Type B pancreatic cell (in vitro differentiated cells): ENCODE measurements at regions not wholly inside any gene's neighbourhood (a gene's known extent, or its start where the extent isn't known, plus 50 kb on each side); places are given as distances from the start of the nearest gene placed in this dataset.

Experiments
- DNase-seq: peaks from one replicate; pipeline ENCODE4 v3.0.0; 2021; ENCODE audit warnings: mixed read lengths; ENCODE audit not compliant: unreplicated experiment; ENCODE audit errors: extremely low spot score
- H3K27ac Mint-ChIP-seq: 2 replicates; pipeline ENCODE4 v1.8.0; 2021; ENCODE audit warnings: mild to moderate bottlenecking, mixed read lengths
- H3K27me3 Mint-ChIP-seq: 2 replicates; pipeline ENCODE4 v1.8.0; 2021; ENCODE audit warnings: mixed read lengths
- H3K36me3 Mint-ChIP-seq: 2 replicates; pipeline ENCODE4 v1.8.0; 2021; ENCODE audit warnings: mixed read lengths
- H3K4me1 Mint-ChIP-seq: one replicate; pipeline ENCODE4 v1.8.0; 2021; ENCODE audit warnings: mixed read lengths; ENCODE audit not compliant: unreplicated experiment
- H3K4me3 Mint-ChIP-seq: 2 replicates; pipeline ENCODE4 v1.8.0; 2021; ENCODE audit warnings: mild to moderate bottlenecking, mixed read lengths
- H3K9me3 Mint-ChIP-seq: 2 replicates; pipeline ENCODE4 v1.8.0; 2021; ENCODE audit warnings: mixed read lengths
- TF ChIP-seq, protein P1 (sequence below): fragments of 200-600 bp; sonication (generic); conservative IDR thresholded peaks from 2 replicates; pipeline ENCODE4 v1.5.0; 2021; ENCODE audit warnings: antibody characterized with exemption, mild to moderate bottlenecking

DNA sequence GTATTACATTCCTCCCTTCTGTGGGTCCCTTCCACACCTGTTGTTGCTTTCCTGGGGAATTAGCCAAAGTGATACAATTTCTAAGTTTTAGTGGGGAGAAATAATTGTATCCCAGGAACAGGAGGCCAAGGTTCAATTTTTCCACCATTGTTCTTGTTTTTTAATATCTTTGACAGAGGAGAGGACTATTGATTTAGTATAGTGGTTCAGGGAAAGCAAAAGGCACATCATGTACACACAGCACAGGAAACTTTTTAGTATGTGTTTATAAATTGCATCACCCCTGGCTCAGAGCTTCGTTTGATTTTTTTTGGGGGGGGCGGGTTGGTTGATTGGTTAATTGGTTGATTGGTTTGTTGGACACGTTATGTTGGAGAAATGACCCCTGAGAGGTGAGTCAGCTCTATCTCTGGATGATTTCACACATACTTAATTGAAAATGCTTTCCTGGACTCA is 431.6 kb downstream of the PID1 start:
- H3K4me1 Mint-ChIP-seq, result peaks cover 6% of the 10 kb centered on the region
- TF ChIP-seq, protein P1, sequence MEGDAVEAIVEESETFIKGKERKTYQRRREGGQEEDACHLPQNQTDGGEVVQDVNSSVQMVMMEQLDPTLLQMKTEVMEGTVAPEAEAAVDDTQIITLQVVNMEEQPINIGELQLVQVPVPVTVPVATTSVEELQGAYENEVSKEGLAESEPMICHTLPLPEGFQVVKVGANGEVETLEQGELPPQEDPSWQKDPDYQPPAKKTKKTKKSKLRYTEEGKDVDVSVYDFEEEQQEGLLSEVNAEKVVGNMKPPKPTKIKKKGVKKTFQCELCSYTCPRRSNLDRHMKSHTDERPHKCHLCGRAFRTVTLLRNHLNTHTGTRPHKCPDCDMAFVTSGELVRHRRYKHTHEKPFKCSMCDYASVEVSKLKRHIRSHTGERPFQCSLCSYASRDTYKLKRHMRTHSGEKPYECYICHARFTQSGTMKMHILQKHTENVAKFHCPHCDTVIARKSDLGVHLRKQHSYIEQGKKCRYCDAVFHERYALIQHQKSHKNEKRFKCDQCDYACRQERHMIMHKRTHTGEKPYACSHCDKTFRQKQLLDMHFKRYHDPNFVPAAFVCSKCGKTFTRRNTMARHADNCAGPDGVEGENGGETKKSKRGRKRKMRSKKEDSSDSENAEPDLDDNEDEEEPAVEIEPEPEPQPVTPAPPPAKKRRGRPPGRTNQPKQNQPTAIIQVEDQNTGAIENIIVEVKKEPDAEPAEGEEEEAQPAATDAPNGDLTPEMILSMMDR, result no peak
- DNase-seq, result no peak
- H3K9me3 Mint-ChIP-seq, result no peaks in the 10 kb centered on the region
- H3K4me3 Mint-ChIP-seq, result no peak overlapping the region
- no peaks in the 10 kb centered on the region for H3K36me3 Mint-ChIP-seq
- H3K27ac Mint-ChIP-seq, result no peak overlapping the region
- H3K27me3 Mint-ChIP-seq, result no peaks in the 10 kb centered on the region

DNA sequence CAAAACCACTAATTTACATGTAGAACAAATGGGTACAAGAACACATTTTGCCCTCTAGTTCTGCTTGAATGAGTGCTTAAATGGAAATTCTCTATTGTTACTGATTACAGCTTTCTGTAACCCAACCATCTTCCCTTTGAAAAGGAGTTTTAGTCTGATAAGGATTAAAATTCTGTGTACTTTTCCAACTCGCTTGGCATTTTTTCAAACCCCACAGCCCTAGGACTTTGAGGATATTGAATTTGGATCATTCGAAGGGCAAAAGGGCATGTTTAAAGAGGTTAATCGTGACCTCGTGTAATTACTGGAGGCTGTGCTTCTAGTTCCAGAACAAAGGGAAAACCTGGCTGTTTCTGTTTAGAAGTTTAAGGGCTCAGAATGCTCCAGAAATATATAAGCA is 432.3 kb downstream of the PID1 start:
- no peak for DNase-seq
- TF ChIP-seq, protein P1, result no peak
- Mint-ChIP-seq H3K9me3 (no peaks in the 10 kb centered on the region), H3K36me3 (no peaks in the 10 kb centered on the region), H3K27me3 (no peaks in the 10 kb centered on the region), H3K4me3 (no peak overlapping the region), H3K27ac (no peak overlapping the region), H3K4me1 (peaks cover 6% of the 10 kb centered on the region)

DNA sequence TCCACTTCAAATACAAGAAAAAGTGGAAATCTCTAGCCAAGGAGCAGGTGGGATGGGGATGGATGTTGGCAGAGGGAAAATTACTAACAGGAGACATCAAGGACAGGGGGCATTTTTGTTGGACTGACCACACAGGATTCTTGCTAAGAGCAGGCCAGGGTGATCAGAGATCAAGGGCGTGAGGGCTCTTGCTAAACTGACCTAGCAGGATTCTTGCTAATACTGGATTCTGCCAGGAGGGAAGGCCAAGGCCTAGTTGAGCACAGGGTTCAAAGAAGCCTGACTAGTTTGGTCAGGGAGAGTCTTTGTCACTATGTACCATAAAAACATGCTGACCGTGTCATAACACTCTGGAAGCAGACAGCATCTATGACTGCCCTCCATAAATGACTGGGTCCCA is 442.7 kb downstream of the PID1 start:
- H3K4me1 Mint-ChIP-seq, result no peaks in the 10 kb centered on the region

DNA sequence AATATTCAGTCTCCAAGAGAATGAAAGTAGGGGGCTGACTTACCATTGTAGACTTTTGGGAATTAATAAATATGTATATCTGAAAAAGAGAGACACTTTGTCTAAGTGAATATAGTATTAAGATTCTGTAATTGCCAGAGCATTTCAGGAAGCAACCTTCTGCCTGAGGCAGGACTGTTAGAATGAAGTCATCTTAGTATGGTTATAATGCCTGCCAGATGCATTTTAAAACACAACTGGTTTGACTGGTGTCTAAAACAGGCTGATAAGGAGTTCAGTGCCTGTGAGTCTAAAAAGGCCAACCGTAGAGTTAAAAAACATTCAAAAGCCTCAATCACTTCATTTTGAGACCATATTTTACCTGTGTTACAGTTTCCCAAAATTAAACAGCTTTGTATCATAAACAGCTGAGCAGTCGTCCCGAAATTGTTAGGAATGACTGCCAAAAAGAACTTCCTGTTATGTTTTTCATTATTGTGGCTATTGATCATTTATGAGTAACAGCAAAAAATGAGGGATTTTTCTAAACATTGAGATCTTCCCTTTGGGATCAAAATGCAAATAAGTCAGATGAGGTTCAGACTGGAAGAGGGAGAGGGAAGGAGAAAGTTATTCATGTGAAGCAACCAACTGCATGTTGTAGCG is 443.9 kb downstream of the PID1 start:
- no peak for DNase-seq
- no peaks in the 10 kb centered on the region for H3K4me1 Mint-ChIP-seq
- H3K27me3 Mint-ChIP-seq, result no peaks in the 10 kb centered on the region
- H3K9me3 Mint-ChIP-seq, result no peaks in the 10 kb centered on the region
- H3K27ac Mint-ChIP-seq, result no peak overlapping the region
- no peaks in the 10 kb centered on the region for H3K36me3 Mint-ChIP-seq
- H3K4me3 Mint-ChIP-seq, result no peak overlapping the region
- TF ChIP-seq, protein P1, result no peak

More for the DNA sequence above, 442.7 kb downstream of the PID1 start:
- TF ChIP-seq, protein P1, result no peak
- no peak for DNase-seq
- no peak overlapping the region for H3K4me3 Mint-ChIP-seq
- no peaks in the 10 kb centered on the region for H3K27me3 Mint-ChIP-seq
- no peaks in the 10 kb centered on the region for H3K36me3 Mint-ChIP-seq
- H3K9me3 Mint-ChIP-seq, result no peaks in the 10 kb centered on the region
- H3K27ac Mint-ChIP-seq, result no peak overlapping the region

DNA sequence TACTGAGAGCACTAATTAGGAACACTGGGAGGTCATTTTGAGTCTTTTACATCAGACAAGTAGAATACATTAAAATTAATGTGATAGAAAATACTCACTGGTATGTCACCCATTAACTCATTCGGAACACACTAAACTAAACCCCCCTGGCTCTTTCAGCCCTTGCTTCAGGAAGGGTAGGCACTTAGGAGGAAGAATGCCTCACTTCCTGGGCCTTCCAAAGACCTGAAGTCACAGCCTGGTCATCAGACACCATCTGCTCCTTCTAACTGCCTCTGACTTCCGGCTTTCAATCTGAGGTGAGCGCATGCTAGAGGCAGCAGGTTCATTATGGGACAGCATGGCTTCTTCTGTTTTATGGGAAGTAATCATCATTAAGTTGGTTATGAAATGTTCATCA is 451.4 kb downstream of the PID1 start:
- no peak for DNase-seq
- TF ChIP-seq, protein P1, result no peak
- no peaks in the 10 kb centered on the region for H3K27me3 Mint-ChIP-seq
- no peak overlapping the region for H3K27ac Mint-ChIP-seq
- H3K4me1 Mint-ChIP-seq, result no peaks in the 10 kb centered on the region
- H3K36me3 Mint-ChIP-seq, result no peaks in the 10 kb centered on the region
- no peaks in the 10 kb centered on the region for H3K9me3 Mint-ChIP-seq
- H3K4me3 Mint-ChIP-seq, result no peak overlapping the region
